Epithelial cell of proximal tubule (primary cell): ENCODE measurements at regions not wholly inside any gene's neighbourhood (a gene's known extent, or its start where the extent isn't known, plus 50 kb on each side); places are given as distances from the start of the nearest gene placed in this dataset.

Experiments used
- DNase-seq: peaks from one replicate; pipeline ENCODE4 v3.0.0-alpha.2; 2011; ENCODE audit warnings: low read depth
- H3K4me3 ChIP-seq: 2 replicates; pipeline ENCODE4 v1.5.1; 2011; ENCODE audit warnings: low read depth, mild to moderate bottlenecking, low read length
- CTCF ChIP-seq: conservative IDR thresholded peaks from 2 replicates; pipeline ENCODE4 v1.5.1; 2012; ENCODE audit warnings: low read depth, mild to moderate bottlenecking, low read length

DNA sequence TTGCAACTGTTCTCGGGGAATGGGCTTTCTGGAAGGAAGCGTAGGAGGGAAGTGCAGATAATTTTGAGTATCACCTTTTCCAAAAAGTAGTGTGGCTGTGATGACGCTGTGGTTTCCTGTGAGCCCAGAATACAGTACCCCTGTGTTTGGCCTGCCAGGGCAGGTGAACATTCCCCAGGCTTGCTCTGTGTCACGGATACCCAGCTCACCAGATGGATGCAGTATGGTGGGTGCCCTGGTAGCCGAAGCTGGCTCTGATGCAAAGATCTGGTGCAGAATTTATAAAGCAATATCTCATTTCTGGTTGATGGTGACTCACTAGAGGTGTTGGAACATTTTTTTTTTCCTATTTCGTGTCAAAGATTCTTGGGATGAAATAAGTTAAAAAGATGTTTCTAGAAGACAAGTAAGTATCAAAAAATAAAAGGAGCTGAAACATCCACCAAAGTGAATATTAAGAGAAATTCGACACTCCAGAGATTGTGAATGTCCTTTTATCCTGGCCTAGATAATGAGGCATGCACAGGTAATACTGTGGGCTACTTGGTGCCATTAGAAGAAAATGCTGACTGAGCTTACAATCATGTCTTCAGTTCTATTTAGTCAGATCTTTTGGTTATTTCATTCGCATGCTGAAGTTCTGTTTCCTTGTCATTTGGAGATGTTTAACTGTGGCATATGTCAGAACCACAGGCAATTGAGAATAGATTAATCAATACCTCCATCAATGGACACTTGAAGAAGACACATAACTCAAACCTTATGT lies 200.1 kb downstream of the GADD45G start:
- H3K4me3 ChIP-seq, result no peak overlapping the region
- TF ChIP-seq CTCF, result no peak
- no peak for DNase-seq

- H3K4me3 ChIP-seq, result no peak overlapping the region
- TF ChIP-seq CTCF, result no peak
- DNase-seq, result no peak
Observed at GRCh38 chr9:89805571-89806292, 200.9 kb downstream of the GADD45G start.

DNA sequence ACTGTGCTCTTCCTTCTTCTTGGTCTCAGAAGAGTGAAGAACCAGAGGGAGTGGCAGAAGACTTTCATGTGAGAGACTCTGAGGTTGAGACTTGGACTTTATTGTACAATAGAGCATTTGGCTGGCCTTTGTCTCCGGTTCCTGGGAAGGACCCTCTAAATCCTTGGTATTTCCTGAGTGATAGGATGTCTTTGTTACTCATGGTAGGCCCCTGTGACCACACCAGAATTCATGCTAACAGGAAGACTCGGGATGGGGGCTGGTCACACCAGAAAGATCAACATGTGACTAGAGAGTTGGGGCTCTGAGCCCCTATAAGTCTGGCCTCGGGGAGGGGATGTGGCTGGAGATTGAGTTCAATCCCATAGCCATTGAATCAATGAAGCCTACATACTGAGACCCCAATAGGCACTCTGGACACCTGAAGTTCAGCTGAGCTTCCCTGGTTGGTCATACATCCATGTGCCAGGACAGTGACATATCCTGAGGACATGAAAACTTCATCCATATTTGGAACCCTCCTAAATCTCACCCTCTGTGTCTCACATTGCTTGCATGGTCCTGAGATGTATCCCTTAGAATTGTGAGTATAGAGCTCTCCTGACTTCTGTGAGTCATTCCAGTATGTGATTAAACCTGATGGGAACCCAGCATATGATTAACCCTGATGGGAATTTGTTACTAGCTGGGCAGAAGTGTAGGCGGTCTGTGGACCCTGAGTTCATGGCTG lies 201.7 kb downstream of the GADD45G start:
- TF ChIP-seq CTCF, result no peak
- DNase-seq, result peak; percentile 52
- H3K4me3 ChIP-seq, result no peak overlapping the region

- TF ChIP-seq CTCF, result no peak
- H3K4me3 ChIP-seq, result no peak overlapping the region
- DNase-seq, result no peak
Observed at GRCh38 chr9:89807101-89807395, 202.2 kb downstream of the GADD45G start.

GRCh38 chr9:89807682-89808075 lies 202.9 kb downstream of the GADD45G start:
- TF ChIP-seq CTCF, result no peak
- no peak for DNase-seq
- no peak overlapping the region for H3K4me3 ChIP-seq

DNA sequence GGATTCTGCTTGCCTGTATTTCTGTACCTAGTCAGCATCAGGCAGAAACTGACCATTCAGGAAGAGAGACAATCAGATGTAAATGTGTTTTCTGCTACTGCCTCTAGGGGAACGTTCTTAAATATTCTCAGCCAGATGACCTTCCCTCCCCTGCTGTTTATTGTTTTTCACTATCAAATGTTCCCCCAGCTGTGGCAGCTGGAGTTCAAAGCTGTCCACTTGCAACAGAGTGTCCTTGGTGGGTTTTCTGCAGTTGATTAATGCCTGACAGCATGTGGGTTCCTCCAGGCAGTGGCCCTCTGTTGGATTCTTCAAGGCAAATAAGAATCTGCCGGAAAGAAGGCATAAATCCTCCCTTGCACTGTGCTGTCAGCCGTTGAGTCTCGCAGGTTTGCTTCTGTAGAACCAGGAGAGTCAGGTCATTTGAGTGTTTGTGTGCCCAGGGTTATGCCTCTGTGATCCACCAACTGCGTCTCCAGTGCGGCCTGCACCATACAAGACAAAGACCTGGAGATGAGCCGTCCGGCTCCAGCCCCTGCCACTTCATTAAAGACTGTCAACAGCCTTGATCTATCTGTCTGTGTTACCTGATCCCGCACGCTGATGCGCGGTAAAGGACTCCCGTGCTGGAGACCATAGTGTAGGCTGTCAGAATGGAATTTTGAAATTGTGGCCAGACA lies 203.4 kb downstream of the GADD45G start:
- TF ChIP-seq CTCF, result peak; percentile 27
- no peak for DNase-seq
- H3K4me3 ChIP-seq, result no peak overlapping the region
